ENCODE measurements at regions not wholly inside any gene's neighbourhood (a gene's known extent, or its start where the extent isn't known, plus 50 kb on each side); places are given as distances from the start of the nearest gene placed in this dataset.
"Not testable (repeated sequence)": the region's sequence is repeated elsewhere in the genome, so short reads cannot be mapped to it uniquely, and the experiment has no call there.

DNA sequence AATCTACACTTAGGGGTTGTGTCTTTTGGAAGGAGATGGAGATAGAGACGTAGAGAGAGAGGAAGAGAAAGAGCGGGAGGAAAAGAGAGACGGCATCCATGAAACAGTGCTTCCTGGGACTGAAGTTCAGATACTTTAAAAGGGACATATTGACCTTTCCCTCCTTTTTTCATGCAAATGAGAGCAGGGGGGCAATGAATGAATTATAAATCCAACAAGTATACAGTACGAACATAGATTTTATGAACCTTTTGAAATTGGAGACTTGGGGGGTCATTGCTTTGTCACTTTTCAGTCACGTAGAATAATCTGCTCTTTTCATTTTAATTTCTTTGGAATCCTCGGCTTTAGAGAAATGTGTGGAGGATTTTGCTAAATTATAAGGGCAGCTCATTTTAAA lies 364.2 kb downstream of the MAT2B start:
- no peak for ATAC-seq (ENCODE audit: low read depth)

DNA sequence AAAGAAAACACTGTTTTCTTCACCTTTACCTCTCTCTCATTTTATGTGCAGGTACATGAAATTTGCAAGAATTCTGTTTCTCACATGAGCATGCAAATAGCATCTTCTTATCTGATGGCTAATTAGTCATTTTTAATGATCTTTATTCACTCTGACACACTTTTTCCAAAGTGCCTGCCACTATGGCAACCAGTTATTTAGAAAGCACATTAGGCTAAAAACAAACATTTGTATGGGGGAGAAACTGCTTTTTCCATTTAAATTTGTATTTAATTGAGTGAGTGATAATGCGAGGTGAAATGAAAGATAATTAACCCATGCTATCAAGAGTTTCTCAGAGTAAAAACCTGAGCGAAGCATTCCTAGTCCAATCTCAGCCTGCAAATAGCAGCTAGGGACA lies 365.0 kb downstream of the MAT2B start:
- H3K4me1 Mint-ChIP-seq, result no peaks in the 10 kb centered on the region
- POLR2A ChIA-PET, result no interaction called here
- no peak overlapping the region for H3K27ac Mint-ChIP-seq
- no peak overlapping the region for H3K4me3 Mint-ChIP-seq
- ATAC-seq (ENCODE audit: low read depth) (no peak), DNase-seq (no peak)
- no peaks in the 10 kb centered on the region for H3K27me3 Mint-ChIP-seq
- peaks cover 1% of the 10 kb centered on the region for H3K9me3 Mint-ChIP-seq
- no peaks in the 10 kb centered on the region for H3K36me3 Mint-ChIP-seq

More for the DNA sequence above, 364.2 kb downstream of the MAT2B start:
- Mint-ChIP-seq H3K9me3 (peaks cover 1% of the 10 kb centered on the region), H3K27me3 (no peaks in the 10 kb centered on the region), H3K27ac (no peak overlapping the region), H3K36me3 (no peaks in the 10 kb centered on the region), H3K4me1 (no peaks in the 10 kb centered on the region), H3K4me3 (no peak overlapping the region)
- POLR2A ChIA-PET, result no interaction called here
- DNase-seq, result no peak

DNA sequence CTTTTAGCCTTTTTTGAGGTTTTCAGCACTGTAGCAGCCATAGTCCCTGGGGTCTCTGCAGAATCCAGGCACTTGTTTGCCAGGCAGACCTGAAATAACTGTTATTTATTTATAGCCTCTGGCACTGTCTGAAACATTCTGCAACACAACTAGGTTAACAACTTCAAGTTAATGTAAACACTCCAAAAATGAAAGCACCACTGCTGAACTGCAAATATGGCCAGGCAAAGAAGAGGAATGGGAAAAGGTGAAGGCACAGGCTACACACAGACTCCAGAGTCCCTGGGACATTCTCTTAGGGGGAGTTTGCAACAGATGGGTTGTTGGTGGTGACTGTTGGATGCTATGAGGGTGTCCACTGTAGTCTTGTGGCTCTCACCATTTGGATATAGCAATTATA lies 369.0 kb downstream of the MAT2B start:
- Mint-ChIP-seq H3K27me3 (no peaks in the 10 kb centered on the region), H3K4me1 (no peaks in the 10 kb centered on the region), H3K4me3 (no peak overlapping the region), H3K36me3 (no peaks in the 10 kb centered on the region), H3K9me3 (peaks cover 1% of the 10 kb centered on the region), H3K27ac (no peak overlapping the region)
- DNase-seq (no peak), ATAC-seq (ENCODE audit: low read depth) (no peak)
- POLR2A ChIA-PET, result no interaction called here

DNA sequence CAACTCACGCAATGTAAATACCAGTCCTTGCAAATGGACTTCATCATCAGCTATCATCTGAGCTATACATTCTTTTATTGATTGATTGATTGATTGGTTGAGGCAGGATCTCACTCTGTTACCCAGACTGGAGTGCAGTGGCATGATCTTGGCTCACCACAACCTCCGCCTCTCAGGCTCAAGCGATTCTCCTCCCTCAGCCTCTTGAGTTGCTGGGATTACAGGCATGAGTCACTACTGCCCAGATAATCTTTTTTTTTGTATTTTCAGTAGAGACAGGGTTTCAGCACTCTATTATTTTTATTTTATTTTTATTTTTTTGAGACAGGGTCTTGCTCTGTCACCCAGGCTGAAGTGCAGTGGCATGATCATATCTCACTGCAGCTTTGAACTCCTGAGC lies 369.5 kb downstream of the MAT2B start:
- H3K4me1 Mint-ChIP-seq; H3K9me3 Mint-ChIP-seq; H3K4me3 Mint-ChIP-seq; H3K27ac Mint-ChIP-seq; H3K36me3 Mint-ChIP-seq; ATAC-seq (ENCODE audit: low read depth); POLR2A ChIA-PET; DNase-seq; H3K27me3 Mint-ChIP-seq: not testable (repeated sequence)

DNA sequence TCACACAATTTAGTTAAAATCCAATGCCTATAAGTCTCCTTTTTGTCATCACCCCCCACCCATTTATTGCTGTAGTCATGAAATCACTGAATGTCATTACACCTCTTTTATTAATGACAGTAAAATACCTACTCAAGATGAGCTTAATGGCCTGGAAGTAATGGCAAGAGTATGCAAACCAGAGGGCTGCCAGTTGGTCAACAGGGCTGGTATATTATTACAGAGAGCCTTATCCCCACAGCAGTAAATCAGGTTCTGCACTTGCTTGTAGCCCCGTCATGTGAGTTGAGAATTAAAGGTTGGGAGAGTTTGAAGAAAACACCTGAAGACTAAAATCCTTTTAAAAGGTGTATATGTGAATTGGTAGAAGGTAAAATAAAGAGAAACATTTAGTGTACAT lies 372.4 kb downstream of the MAT2B start:
- POLR2A ChIA-PET, result no interaction called here
- ATAC-seq (ENCODE audit: low read depth) (no peak), DNase-seq (no peak)
- Mint-ChIP-seq H3K9me3 (no peaks in the 10 kb centered on the region), H3K27ac (no peak overlapping the region), H3K36me3 (no peaks in the 10 kb centered on the region), H3K4me3 (no peak overlapping the region), H3K27me3 (no peaks in the 10 kb centered on the region), H3K4me1 (no peaks in the 10 kb centered on the region)

DNA sequence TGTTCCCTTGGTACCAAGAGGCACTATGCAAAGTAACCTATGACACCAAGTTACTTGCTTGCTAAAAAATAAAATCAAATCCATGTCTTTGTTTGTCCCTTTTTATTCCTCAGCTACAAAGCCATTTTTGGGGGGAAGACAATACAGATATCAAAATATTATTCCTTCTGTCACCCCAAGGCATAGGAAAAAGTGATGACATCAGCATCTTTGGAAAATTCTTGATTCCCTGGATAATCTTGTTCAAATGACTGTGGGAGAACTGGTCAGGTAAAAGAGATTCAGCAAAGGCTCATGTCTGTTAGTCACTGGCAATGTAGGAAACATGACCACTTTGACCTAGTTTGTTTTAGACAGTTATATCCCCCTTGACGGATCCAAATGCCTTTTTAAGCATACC lies 373.1 kb downstream of the MAT2B start:
- DNase-seq (no peak), ATAC-seq (ENCODE audit: low read depth) (no peak)
- Mint-ChIP-seq H3K9me3 (no peaks in the 10 kb centered on the region), H3K36me3 (no peaks in the 10 kb centered on the region), H3K4me3 (no peak overlapping the region), H3K27me3 (no peaks in the 10 kb centered on the region), H3K4me1 (no peaks in the 10 kb centered on the region), H3K27ac (no peak overlapping the region)
- POLR2A ChIA-PET, result no interaction called here

DNA sequence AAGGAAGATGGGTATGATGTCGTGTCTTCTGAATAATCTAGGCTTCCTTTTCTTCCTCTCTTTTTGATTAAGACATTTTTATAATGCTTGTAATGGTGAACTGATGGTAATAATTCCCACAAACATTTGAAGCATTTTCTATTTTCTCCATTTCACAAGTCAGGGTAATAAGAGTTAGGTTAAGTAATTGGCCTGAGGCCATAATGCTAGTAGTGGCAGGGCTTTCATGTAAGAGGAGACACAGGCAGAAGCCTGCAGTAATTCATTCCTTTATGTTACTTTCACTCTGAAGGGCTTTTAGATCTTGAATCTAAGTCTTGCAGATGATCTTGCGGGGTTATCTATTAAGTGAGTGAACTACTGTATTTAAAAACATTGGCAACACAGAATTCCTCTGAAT lies 374.9 kb downstream of the MAT2B start:
- no peaks in the 10 kb centered on the region for H3K4me1 Mint-ChIP-seq
- H3K27ac Mint-ChIP-seq, result no peak overlapping the region
- H3K27me3 Mint-ChIP-seq, result no peaks in the 10 kb centered on the region
- H3K9me3 Mint-ChIP-seq, result no peaks in the 10 kb centered on the region
- H3K36me3 Mint-ChIP-seq, result no peaks in the 10 kb centered on the region
- no peak for ATAC-seq (ENCODE audit: low read depth)
- H3K4me3 Mint-ChIP-seq, result no peak overlapping the region
- POLR2A ChIA-PET, result no interaction called here
- no peak for DNase-seq

DNA sequence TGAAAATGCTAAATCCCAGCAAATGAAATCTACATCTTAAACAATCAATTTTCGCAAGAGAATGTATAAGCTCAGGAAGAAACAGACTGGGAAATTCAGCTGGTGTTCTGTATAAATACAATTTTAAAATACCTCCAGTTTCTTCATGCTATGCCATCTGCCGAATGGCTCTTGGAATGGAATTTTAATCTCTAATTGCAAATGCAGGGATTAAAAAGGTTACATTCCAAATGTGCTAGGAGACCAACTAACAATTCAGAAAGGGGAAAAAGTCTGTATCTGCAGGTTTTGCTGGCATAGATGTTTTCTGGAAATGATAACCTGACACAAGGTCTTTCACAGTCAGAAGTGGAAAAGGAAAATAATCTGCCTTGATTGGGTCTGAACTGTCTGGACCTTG lies 379.7 kb downstream of the MAT2B start:
- POLR2A ChIA-PET, result no interaction called here
- H3K4me1 Mint-ChIP-seq, result no peaks in the 10 kb centered on the region
- H3K27ac Mint-ChIP-seq, result no peak overlapping the region
- H3K27me3 Mint-ChIP-seq, result no peaks in the 10 kb centered on the region
- no peaks in the 10 kb centered on the region for H3K9me3 Mint-ChIP-seq
- ATAC-seq (ENCODE audit: low read depth), result no peak
- DNase-seq, result no peak
- H3K4me3 Mint-ChIP-seq, result no peak overlapping the region
- no peaks in the 10 kb centered on the region for H3K36me3 Mint-ChIP-seq

DNA sequence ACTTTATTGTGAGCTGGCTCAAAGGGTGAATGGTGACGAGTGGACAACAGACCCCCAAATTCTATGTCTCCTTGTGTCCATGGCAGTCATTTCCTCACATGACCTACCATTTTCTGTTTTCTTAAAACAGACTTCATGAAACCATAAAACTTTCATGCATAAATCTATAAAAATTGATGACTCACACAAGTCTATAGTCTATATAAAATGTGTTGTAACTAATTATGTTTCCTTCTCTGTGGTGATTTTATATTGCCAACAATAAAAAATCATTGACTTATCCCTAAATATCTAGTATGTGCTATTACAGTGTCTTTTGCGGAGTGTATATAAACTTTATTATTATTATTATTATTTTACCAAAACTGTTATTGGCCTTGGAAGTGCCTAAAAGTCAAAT lies 382.4 kb downstream of the MAT2B start:
- no peaks in the 10 kb centered on the region for H3K36me3 Mint-ChIP-seq
- no peak for ATAC-seq (ENCODE audit: low read depth)
- no peaks in the 10 kb centered on the region for H3K4me1 Mint-ChIP-seq
- no peak overlapping the region for H3K4me3 Mint-ChIP-seq
- no peaks in the 10 kb centered on the region for H3K9me3 Mint-ChIP-seq
- no peak for DNase-seq
- POLR2A ChIA-PET, result no interaction called here
- no peaks in the 10 kb centered on the region for H3K27me3 Mint-ChIP-seq
- no peak overlapping the region for H3K27ac Mint-ChIP-seq

DNA sequence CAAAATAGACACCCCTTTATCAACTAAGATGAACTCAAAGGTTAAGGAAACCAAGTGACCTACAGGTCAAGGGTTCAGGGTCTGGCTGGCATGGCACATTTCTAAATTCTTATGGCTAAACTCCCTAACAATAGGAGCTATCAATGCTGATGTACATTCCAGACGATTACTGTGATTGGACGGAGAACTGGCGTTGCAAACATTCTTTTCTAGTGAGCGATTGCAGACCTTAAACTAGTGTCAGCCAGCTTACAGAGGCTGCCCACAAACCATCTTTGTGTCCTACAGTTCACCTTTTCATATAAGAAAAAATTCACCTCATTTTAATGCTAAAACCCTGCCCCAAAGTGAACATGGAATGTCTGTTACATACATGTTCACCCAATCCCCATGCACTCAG lies 382.9 kb downstream of the MAT2B start:
- ATAC-seq (ENCODE audit: low read depth), result no peak
- Mint-ChIP-seq H3K36me3 (no peaks in the 10 kb centered on the region), H3K4me1 (no peaks in the 10 kb centered on the region), H3K9me3 (no peaks in the 10 kb centered on the region), H3K4me3 (no peak overlapping the region), H3K27ac (no peak overlapping the region), H3K27me3 (no peaks in the 10 kb centered on the region)
- no peak for DNase-seq
- POLR2A ChIA-PET, result no interaction called here

DNA sequence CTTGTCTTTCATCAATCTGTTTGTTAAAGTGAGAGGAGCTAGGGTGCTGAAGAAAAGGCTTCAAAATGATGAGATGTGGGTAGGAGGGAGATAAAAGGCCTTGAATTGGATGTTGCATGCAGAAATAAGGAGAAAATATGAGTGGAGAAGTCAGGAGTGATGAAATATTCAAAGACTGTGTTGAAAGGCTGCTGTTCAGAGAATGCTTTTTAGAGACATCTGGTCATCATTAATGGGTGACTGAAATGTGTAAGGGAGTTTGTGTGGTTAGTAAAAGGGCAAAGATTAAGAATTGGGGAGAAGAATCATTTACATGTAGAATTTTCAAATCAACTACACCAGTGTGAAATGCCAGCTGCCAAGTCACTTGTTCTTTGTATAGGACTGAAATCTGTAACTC lies 383.9 kb downstream of the MAT2B start:
- ATAC-seq (ENCODE audit: low read depth) (no peak), DNase-seq (no peak)
- no peaks in the 10 kb centered on the region for H3K36me3 Mint-ChIP-seq
- H3K9me3 Mint-ChIP-seq, result no peaks in the 10 kb centered on the region
- no peaks in the 10 kb centered on the region for H3K27me3 Mint-ChIP-seq
- no peak overlapping the region for H3K4me3 Mint-ChIP-seq
- no peak overlapping the region for H3K27ac Mint-ChIP-seq
- H3K4me1 Mint-ChIP-seq, result no peaks in the 10 kb centered on the region
- POLR2A ChIA-PET, result no interaction called here

DNA sequence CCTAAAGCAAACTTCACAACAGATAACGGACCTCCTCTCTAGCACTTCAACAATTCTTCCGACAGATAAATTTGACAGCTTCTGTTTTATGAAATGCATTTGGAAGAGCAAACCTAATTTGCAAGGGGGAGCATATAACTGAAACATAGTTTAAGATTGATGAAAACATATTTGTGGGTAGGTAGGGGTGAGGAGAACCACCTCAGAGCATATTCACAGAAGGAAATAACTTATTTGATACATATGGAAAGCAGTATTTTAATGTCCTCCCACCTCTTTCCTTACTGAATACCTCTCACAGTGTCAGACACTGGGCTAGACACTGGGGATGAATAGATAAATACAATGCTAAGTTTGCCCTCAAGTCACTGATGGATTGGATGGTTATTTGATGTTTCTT lies 384.8 kb downstream of the MAT2B start:
- Mint-ChIP-seq H3K27me3 (no peaks in the 10 kb centered on the region), H3K36me3 (no peaks in the 10 kb centered on the region), H3K4me3 (no peak overlapping the region), H3K27ac (no peak overlapping the region), H3K9me3 (no peaks in the 10 kb centered on the region), H3K4me1 (no peaks in the 10 kb centered on the region)
- DNase-seq (no peak), ATAC-seq (ENCODE audit: low read depth) (no peak)
- POLR2A ChIA-PET, result no interaction called here

DNA sequence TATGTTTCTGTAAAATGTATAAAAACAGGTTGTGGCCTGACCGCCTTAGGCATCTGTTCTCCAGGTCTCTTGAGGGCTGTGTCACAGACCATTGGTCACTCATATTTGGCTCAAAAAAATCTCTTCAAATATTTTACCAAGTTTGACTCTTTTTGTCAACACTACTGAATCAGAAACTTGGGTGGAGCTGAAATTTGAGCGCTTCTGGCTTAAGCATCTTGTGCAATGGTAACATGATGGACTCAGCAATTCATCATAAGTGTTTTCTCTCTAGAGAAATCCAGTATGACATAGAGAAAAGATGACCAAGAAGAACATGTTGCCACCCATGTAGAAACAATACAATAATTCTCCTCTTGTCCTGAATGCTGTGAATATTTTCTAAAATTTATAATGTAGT lies 387.9 kb downstream of the MAT2B start:
- no peak overlapping the region for H3K27ac Mint-ChIP-seq
- no peaks in the 10 kb centered on the region for H3K36me3 Mint-ChIP-seq
- no peaks in the 10 kb centered on the region for H3K4me1 Mint-ChIP-seq
- H3K4me3 Mint-ChIP-seq, result no peak overlapping the region
- POLR2A ChIA-PET, result no interaction called here
- ATAC-seq (ENCODE audit: low read depth) (no peak), DNase-seq (no peak)
- H3K9me3 Mint-ChIP-seq, result no peaks in the 10 kb centered on the region
- no peaks in the 10 kb centered on the region for H3K27me3 Mint-ChIP-seq

DNA sequence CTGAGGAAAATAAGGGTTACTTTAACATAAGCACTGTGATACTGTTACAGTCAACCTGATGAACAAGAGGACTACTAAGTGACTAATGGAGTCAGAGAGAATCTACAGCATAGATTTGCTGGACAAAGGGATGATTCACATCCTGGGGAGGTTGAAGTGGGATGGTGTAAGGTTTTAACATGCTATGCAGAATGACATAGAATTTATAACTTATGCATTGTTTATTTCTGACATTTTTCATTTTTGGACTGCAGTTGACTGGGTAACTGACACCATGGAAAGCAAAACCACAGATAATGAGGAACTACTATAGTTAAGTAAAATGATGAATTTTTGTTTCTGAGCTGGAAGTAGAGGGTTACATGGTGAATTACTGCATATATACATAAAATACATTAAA lies 389.2 kb downstream of the MAT2B start:
- DNase-seq, result no peak

DNA sequence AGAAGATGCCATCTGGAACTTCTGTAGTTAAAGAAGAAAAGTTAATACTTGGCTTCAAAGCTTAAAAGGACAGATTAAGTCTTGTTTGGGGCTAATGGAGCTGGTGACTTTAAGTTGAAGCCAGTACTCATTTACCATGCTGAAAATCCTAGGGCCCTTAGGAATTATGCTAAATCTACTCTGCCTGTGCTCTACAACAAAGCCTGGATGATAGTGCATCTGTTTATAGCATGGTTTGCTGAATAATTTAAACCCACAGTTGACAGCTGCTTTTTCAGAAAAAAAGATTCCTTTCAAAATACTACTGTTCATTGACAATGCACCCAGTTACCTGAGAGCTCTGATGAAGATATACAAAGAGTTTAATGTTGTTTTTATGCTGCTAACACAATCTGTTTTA lies 393.5 kb downstream of the MAT2B start:
- Mint-ChIP-seq H3K4me3 (no peak overlapping the region), H3K27me3 (no peaks in the 10 kb centered on the region), H3K4me1 (no peaks in the 10 kb centered on the region), H3K27ac (no peak overlapping the region), H3K36me3 (no peaks in the 10 kb centered on the region), H3K9me3 (no peaks in the 10 kb centered on the region)
- POLR2A ChIA-PET, result no interaction called here
- no peak for ATAC-seq (ENCODE audit: low read depth)
- no peak for DNase-seq

More for the DNA sequence above, 389.2 kb downstream of the MAT2B start:
- ATAC-seq (ENCODE audit: low read depth), result no peak
- Mint-ChIP-seq H3K27ac (no peak overlapping the region), H3K9me3 (no peaks in the 10 kb centered on the region), H3K36me3 (no peaks in the 10 kb centered on the region), H3K4me3 (no peak overlapping the region), H3K4me1 (no peaks in the 10 kb centered on the region), H3K27me3 (no peaks in the 10 kb centered on the region)
- POLR2A ChIA-PET, result no interaction called here

Data from activated naive CD8-positive, alpha-beta T cell treated with anti-CD3 and anti-CD28 coated beads, Interleukin-2, amount 10 ng/mL, durations not matched to agents 7 days and 5 days (primary cell).